Spleen (tissue), 11 donors: ENCODE measurements at regions not wholly inside any gene's neighbourhood (a gene's known extent, or its start where the extent isn't known, plus 50 kb on each side); places are given as distances from the start of the nearest gene placed in this dataset.
A peak's percentile ranks its signal among the peaks of the same experiment; 100 is the strongest.

Experiments
- DNase-seq: peaks from one replicate; pipeline ENCODE4 v3.0.0-alpha.2; 2020
- H3K27ac ChIP-seq, 8 donors: fragments of 200-600 bp; sonication (generic) in 7 of 8; 1 replicate in 4 of 8; 2 replicates in 4 of 8; pipeline versions ENCODE4 v1.5.0 to v1.8.0; 2016 to 2021; ENCODE audit warnings: inconsistent platforms in 4 of 8, mild to moderate bottlenecking in 4 of 8, moderate library complexity in 1 of 8
- H3K27me3 ChIP-seq, 7 donors: fragments of 200-600 bp; sonication (generic) in 6 of 7; replicated peaks in 1 of 7; 1 replicate in 4 of 7; 2 replicates in 3 of 7; pipeline versions ENCODE4 v1.5.0 to v1.8.0; 2016 to 2021; ENCODE audit warnings: inconsistent platforms in 3 of 7, mild to moderate bottlenecking in 1 of 7
- H3K36me3 ChIP-seq, 6 donors: fragments of 200-600 bp; sonication (generic) in 5 of 6; 1 replicate in 4 of 6; 2 replicates in 2 of 6; pipeline versions ENCODE4 v1.5.0 to v1.8.0; 2016 to 2021; ENCODE audit warnings: inconsistent platforms in 2 of 6
- H3K4me1 ChIP-seq, 6 donors: fragments of 200-600 bp; sonication (generic) in 5 of 6; 1 replicate in 3 of 6; 2 replicates in 3 of 6; pipeline versions ENCODE4 v1.5.0 to v1.8.0; 2016 to 2021; ENCODE audit warnings: inconsistent platforms in 3 of 6
- H3K4me3 ChIP-seq, 8 donors: fragments of 200-600 bp; sonication (generic) in 7 of 8; 1 replicate in 4 of 8; 2 replicates in 4 of 8; pipeline versions ENCODE4 v1.5.0 to v1.8.0; 2016 to 2021; ENCODE audit warnings: inconsistent platforms in 4 of 8, mild to moderate bottlenecking in 4 of 8, moderate library complexity in 2 of 8
- H3K9me3 ChIP-seq, 8 donors: fragments of 200-600 bp; sonication (generic) in 7 of 8; 1 replicate in 4 of 8; 2 replicates in 4 of 8; pipeline versions ENCODE4 v1.5.0 to v1.8.0; 2016 to 2021; ENCODE audit warnings: inconsistent platforms in 4 of 8
- POLR2A ChIP-seq, 3 donors: fragments of 450-650 bp; IDR thresholded peaks; one replicate each; pipeline ENCODE4 v1.5.1; 2017; ENCODE audit warnings: antibody characterized with exemption in 3 of 3, mild to moderate bottlenecking in 1 of 3
- POLR2AphosphoS5 ChIP-seq, 3 donors: sonication (generic); formaldehyde crosslinking; IDR thresholded peaks; one replicate each; pipeline ENCODE4 v1.5.1; 2017; ENCODE audit warnings: antibody characterized with exemption in 3 of 3
- WGBS, 5 donors: extraction: QIAGEN DNeasy Blood & Tissue Kit in 3 of 5; methylation state at CpG; one replicate each; pipeline versions ENCODE4 v1.1.5 to v1.1.7; 2013 to 2018; 5-methylcytosine and 5-hydroxymethylcytosine counted together
- intact Hi-C: fragments of 100-400 bp; cut with DNase I; formaldehyde crosslinking; loops from one replicate; pipeline ENCODE4 v1.15.0; 2023; ENCODE audit warnings: low total_unique reads
- TF ChIP-seq, protein P1 (sequence below), 11 experiments: fragments of 200-600 bp in 7 of 11; fragments of 450-650 bp in 4 of 11; sonication (generic) in 4 of 11; IDR thresholded peaks in 8 of 11; conservative IDR thresholded peaks in 3 of 11; 1 replicate in 7 of 11; 2 replicates in 4 of 11; pipeline versions ENCODE4 v1.4.0 to v1.8.0; 2016 to 2021; ENCODE audit warnings: antibody characterized with exemption in 11 of 11, inconsistent platforms in 4 of 11, mild to moderate bottlenecking in 1 of 11
- donor health status: healthy with polysubstance abuse.
- donor health status: DM: no; HTN: no; CAD: no; lungs with moderate emphysema.
- donor health status: DM: no; HTN: no; CAD: no.
- donor health status: Bipolar disorder and iron deficiency.
- donor health status: healthy.
- donor health status: DM: no; HTN: no; CAD: no.
- donor health status: DM: yes; HTN: yes; CAD: no.

DNA sequence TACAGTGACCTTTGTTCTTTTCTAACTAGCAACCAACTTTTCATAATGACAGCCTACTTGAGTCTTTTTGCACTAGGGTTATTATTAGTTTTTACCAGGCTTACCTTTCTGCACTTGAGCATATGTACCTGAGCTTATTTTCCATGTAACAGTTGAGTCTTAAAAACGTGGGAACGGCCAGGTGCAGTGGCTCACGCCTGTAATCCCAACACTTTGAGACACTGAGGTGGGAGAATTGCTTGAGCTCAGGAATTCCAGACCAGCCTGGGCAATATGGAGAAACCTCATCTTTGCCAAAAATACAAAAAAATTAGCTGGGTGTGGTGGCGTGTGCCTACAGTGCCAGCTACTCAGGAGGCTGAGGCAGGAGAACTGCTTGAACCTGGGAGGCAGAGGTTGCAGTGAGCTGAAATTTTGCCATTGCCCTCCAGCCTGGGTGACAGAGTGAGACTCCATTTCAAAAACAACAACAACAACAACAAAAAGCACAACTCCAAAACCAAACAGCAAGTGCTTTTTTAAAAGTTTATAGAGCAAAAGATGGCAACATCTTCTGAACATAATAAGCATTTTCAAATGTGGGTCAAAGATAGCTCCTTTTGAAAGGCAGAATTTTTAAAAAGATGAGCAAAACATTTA lies 57.1 kb upstream of the CD28 start:
- TF ChIP-seq POLR2A (IDR thresholded peaks at IDR 0.05) (no peak), POLR2AphosphoS5 (IDR thresholded peaks at IDR 0.05) (no peak)
- TF ChIP-seq, protein P1, sequence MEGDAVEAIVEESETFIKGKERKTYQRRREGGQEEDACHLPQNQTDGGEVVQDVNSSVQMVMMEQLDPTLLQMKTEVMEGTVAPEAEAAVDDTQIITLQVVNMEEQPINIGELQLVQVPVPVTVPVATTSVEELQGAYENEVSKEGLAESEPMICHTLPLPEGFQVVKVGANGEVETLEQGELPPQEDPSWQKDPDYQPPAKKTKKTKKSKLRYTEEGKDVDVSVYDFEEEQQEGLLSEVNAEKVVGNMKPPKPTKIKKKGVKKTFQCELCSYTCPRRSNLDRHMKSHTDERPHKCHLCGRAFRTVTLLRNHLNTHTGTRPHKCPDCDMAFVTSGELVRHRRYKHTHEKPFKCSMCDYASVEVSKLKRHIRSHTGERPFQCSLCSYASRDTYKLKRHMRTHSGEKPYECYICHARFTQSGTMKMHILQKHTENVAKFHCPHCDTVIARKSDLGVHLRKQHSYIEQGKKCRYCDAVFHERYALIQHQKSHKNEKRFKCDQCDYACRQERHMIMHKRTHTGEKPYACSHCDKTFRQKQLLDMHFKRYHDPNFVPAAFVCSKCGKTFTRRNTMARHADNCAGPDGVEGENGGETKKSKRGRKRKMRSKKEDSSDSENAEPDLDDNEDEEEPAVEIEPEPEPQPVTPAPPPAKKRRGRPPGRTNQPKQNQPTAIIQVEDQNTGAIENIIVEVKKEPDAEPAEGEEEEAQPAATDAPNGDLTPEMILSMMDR (IDR thresholded peaks at IDR 0.05 in 8 of 11, conservative IDR thresholded peaks at IDR 0.05 in 3 of 11) = no peak
- Histone ChIP-seq H3K4me3 (no peak overlapping the region), H3K9me3 (peaks cover 0 to 4% (median 0%) of the 10 kb centered on the region in 8 donors), H3K27me3 (peaks cover 0 to 7% (median 0%) of the 10 kb centered on the region in 7 donors), H3K4me1 (peaks cover 0 to 33% (median 18%) of the 10 kb centered on the region in 6 donors), H3K36me3 (no peaks in the 10 kb centered on the region), H3K27ac (peak overlapping the region in 6 of 8 donors; percentile 7 to 66 (median 50))
- WGBS, 5 donors = 89 to 96% (median 92%) methylated on average over 4 of the region's 4 CpGs
- no peak for DNase-seq
- intact Hi-C loops = no loop called here

DNA sequence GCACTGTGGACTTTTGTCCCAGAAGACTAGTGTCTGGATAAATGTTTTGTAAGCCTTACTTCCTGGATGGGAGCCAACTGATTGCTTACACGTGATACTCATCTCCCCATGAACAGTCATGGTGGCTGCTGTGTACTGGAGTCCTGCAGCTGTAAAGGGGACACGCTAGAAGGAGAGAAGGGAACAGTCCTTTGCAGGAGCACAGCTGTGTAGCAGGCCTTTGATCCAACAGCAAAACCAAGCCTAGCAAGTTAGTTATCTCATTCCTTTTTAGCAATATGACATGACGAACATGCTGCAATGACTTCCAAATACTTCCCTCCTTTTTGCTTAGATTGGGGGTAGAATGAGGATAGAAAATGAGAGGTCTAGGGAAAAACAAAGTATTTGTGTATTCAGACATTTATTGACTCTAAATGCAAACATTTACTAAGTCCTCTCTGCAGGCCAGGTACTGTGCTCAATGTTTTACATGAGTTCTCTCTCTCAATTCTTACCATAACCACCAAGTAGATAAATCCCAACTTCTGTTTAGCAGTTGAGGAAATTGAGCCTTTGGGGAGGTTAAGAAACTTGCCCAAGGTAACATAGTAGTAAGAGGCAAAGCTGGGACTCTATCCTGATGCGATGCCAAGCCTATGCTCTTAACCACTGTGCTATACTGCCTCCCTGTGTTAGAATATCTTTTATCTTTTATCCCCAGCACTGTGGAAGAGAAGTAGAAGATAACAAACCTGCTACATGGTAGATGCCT lies 55.4 kb upstream of the CD28 start:
- Histone ChIP-seq H3K9me3 (peaks cover 0 to 4% (median 0%) of the 10 kb centered on the region in 8 donors), H3K27me3 (peaks cover 0 to 7% (median 0%) of the 10 kb centered on the region in 7 donors), H3K27ac (peak overlapping the region in 4 of 8 donors; percentile 50 to 66 (median 55)), H3K4me3 (no peak overlapping the region), H3K36me3 (no peaks in the 10 kb centered on the region), H3K4me1 (peaks cover 0 to 37% (median 18%) of the 10 kb centered on the region in 6 donors)
- no peak for DNase-seq
- intact Hi-C loops = no loop called here
- TF ChIP-seq POLR2AphosphoS5 (IDR thresholded peaks at IDR 0.05) = no peak
- no peak for TF ChIP-seq POLR2A (IDR thresholded peaks at IDR 0.05)
- TF ChIP-seq, protein P1 (IDR thresholded peaks at IDR 0.05 in 8 of 11, conservative IDR thresholded peaks at IDR 0.05 in 3 of 11) = peak in 6 of 11 experiments; percentile 9 to 43 (median 26)
- WGBS, 5 donors = 41 to 61% (median 46%) methylated on average over 4 of the region's 4 CpGs

DNA sequence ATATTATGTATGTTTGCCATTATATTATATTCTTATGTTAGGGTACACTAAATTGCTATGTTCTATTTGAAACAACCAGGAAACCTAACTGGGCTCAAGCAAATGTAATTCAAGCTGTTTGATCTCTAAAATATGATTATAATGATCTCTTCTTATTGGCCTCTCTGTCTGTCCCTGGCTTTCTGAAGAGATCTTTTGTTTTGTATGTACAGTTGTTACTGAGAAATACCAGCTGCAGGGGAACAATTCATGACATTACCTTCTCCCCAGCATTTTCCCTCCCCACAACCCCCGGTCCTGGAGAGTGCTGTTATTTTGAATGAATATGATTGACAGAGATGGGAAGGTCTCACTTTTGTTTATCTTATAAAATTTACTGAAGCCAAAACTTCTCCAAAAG lies 54.8 kb upstream of the CD28 start:
- 39 to 96% (median 70%) methylated on average over 1 of the region's 1 CpG for WGBS, 5 donors
- Histone ChIP-seq H3K4me3 (no peak overlapping the region), H3K4me1 (peaks cover 2 to 43% (median 21%) of the 10 kb centered on the region in 6 donors), H3K36me3 (no peaks in the 10 kb centered on the region), H3K27me3 (peaks cover 0 to 7% (median 0%) of the 10 kb centered on the region in 7 donors), H3K9me3 (peaks cover 0 to under 1% (median 0%) of the 10 kb centered on the region in 8 donors), H3K27ac (peak overlapping the region in 4 of 8 donors; percentile 0 to 66 (median 54))
- DNase-seq = no peak
- intact Hi-C loops = no loop called here
- TF ChIP-seq POLR2AphosphoS5 (IDR thresholded peaks at IDR 0.05) (no peak), POLR2A (IDR thresholded peaks at IDR 0.05) (no peak)
- TF ChIP-seq, protein P1 (IDR thresholded peaks at IDR 0.05 in 8 of 11, conservative IDR thresholded peaks at IDR 0.05 in 3 of 11) = no peak

DNA sequence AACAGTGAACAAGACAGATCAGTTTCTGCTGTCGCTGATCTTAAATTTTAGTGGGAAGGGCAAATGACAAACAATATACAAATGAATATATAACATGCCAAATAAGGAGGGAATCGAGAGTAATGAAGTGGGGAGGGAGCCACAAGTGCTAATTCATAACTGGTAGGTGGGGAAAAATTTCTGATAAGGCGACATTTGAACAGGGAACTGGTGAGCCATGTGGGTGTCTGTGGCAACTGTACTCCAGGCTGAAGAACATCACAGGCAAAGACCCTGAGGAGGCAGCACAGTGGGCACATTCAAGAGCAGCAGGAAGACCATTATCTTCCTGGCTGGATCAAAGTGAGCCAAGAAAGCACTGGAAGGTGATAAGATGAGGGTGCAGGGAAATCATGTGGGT lies 51.6 kb upstream of the CD28 start:
- H3K27ac ChIP-seq = no peak overlapping the region
- no peaks in the 10 kb centered on the region for H3K9me3 ChIP-seq
- peaks cover 0 to 54% (median 21%) of the 10 kb centered on the region in 6 donors for H3K4me1 ChIP-seq
- H3K36me3 ChIP-seq = no peaks in the 10 kb centered on the region
- peaks cover 0 to 7% (median 0%) of the 10 kb centered on the region in 7 donors for H3K27me3 ChIP-seq
- WGBS, 5 donors = 73 to 94% (median 78%) methylated on average over 3 of the region's 3 CpGs
- DNase-seq = no peak
- no peak overlapping the region for H3K4me3 ChIP-seq
- TF ChIP-seq POLR2AphosphoS5 (IDR thresholded peaks at IDR 0.05) (no peak), POLR2A (IDR thresholded peaks at IDR 0.05) (no peak)
- TF ChIP-seq, protein P1 (IDR thresholded peaks at IDR 0.05 in 8 of 11, conservative IDR thresholded peaks at IDR 0.05 in 3 of 11) = no peak
- intact Hi-C loops = no loop called here
